ENCODE measurements at regions not wholly inside any gene's neighbourhood (a gene's known extent, or its start where the extent isn't known, plus 50 kb on each side); places are given as distances from the start of the nearest gene placed in this dataset.

DNA sequence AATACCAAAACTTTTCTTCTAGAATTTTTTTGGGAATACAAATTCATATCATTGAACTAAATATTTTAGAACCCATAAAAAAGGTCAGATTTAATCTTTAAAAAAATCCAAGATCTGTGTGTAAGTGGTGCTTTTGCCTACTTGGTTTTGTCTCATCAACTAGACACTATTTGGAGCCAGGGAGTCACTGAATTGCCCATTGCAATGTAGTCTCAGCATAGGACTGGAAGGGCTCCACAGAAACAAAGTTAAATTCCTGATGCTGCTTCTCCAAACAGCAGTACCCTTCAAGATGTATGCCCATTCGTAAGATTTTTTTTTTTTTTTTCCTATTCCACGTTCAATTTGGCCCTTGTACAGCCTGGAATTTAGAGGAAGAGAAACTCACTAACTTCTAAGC is 208.0 kb upstream of the MPDZ start:
- TF ChIP-seq, protein P1, sequence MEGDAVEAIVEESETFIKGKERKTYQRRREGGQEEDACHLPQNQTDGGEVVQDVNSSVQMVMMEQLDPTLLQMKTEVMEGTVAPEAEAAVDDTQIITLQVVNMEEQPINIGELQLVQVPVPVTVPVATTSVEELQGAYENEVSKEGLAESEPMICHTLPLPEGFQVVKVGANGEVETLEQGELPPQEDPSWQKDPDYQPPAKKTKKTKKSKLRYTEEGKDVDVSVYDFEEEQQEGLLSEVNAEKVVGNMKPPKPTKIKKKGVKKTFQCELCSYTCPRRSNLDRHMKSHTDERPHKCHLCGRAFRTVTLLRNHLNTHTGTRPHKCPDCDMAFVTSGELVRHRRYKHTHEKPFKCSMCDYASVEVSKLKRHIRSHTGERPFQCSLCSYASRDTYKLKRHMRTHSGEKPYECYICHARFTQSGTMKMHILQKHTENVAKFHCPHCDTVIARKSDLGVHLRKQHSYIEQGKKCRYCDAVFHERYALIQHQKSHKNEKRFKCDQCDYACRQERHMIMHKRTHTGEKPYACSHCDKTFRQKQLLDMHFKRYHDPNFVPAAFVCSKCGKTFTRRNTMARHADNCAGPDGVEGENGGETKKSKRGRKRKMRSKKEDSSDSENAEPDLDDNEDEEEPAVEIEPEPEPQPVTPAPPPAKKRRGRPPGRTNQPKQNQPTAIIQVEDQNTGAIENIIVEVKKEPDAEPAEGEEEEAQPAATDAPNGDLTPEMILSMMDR (IDR thresholded peaks at IDR 0.05 in 2 of 3, conservative IDR thresholded peaks at IDR 0.05 in 1 of 3; ENCODE audit: control insufficient read depth in 2 of 3, extremely low read depth in 1 of 3, insufficient read depth in 1 of 3, low read depth in 3 of 3, low read length in 3 of 3), result no peak
- TF ChIP-seq MXI1 (IDR thresholded peaks at IDR 0.05; ENCODE audit: low read depth, low read length), result no peak
- no peak for TF ChIP-seq RFX5 (IDR thresholded peaks at IDR 0.05; ENCODE audit: low read depth, low read length)
- TF ChIP-seq, protein P2, sequence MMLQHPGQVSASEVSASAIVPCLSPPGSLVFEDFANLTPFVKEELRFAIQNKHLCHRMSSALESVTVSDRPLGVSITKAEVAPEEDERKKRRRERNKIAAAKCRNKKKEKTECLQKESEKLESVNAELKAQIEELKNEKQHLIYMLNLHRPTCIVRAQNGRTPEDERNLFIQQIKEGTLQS (IDR thresholded peaks at IDR 0.05; ENCODE audit: borderline replicate concordance, extremely low read depth, low read depth, low read length), result no peak
- TF ChIP-seq RAD21 (IDR thresholded peaks at IDR 0.05; ENCODE audit: insufficient read depth, low read depth, low read length), result no peak
- TF ChIP-seq SPI1 (IDR thresholded peaks at IDR 0.05; ENCODE audit: borderline replicate concordance, insufficient read depth, low read depth, low read length), result no peak
- TF ChIP-seq, protein P3, sequence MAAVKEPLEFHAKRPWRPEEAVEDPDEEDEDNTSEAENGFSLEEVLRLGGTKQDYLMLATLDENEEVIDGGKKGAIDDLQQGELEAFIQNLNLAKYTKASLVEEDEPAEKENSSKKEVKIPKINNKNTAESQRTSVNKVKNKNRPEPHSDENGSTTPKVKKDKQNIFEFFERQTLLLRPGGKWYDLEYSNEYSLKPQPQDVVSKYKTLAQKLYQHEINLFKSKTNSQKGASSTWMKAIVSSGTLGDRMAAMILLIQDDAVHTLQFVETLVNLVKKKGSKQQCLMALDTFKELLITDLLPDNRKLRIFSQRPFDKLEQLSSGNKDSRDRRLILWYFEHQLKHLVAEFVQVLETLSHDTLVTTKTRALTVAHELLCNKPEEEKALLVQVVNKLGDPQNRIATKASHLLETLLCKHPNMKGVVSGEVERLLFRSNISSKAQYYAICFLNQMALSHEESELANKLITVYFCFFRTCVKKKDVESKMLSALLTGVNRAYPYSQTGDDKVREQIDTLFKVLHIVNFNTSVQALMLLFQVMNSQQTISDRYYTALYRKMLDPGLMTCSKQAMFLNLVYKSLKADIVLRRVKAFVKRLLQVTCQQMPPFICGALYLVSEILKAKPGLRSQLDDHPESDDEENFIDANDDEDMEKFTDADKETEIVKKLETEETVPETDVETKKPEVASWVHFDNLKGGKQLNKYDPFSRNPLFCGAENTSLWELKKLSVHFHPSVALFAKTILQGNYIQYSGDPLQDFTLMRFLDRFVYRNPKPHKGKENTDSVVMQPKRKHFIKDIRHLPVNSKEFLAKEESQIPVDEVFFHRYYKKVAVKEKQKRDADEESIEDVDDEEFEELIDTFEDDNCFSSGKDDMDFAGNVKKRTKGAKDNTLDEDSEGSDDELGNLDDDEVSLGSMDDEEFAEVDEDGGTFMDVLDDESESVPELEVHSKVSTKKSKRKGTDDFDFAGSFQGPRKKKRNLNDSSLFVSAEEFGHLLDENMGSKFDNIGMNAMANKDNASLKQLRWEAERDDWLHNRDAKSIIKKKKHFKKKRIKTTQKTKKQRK (IDR thresholded peaks at IDR 0.05; ENCODE audit: low read depth, low read length), result no peak
- TF ChIP-seq, protein P4, sequence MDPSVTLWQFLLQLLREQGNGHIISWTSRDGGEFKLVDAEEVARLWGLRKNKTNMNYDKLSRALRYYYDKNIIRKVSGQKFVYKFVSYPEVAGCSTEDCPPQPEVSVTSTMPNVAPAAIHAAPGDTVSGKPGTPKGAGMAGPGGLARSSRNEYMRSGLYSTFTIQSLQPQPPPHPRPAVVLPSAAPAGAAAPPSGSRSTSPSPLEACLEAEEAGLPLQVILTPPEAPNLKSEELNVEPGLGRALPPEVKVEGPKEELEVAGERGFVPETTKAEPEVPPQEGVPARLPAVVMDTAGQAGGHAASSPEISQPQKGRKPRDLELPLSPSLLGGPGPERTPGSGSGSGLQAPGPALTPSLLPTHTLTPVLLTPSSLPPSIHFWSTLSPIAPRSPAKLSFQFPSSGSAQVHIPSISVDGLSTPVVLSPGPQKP (IDR thresholded peaks at IDR 0.05; ENCODE audit: low read depth, low read length), result no peak
- TF ChIP-seq, protein P5, sequence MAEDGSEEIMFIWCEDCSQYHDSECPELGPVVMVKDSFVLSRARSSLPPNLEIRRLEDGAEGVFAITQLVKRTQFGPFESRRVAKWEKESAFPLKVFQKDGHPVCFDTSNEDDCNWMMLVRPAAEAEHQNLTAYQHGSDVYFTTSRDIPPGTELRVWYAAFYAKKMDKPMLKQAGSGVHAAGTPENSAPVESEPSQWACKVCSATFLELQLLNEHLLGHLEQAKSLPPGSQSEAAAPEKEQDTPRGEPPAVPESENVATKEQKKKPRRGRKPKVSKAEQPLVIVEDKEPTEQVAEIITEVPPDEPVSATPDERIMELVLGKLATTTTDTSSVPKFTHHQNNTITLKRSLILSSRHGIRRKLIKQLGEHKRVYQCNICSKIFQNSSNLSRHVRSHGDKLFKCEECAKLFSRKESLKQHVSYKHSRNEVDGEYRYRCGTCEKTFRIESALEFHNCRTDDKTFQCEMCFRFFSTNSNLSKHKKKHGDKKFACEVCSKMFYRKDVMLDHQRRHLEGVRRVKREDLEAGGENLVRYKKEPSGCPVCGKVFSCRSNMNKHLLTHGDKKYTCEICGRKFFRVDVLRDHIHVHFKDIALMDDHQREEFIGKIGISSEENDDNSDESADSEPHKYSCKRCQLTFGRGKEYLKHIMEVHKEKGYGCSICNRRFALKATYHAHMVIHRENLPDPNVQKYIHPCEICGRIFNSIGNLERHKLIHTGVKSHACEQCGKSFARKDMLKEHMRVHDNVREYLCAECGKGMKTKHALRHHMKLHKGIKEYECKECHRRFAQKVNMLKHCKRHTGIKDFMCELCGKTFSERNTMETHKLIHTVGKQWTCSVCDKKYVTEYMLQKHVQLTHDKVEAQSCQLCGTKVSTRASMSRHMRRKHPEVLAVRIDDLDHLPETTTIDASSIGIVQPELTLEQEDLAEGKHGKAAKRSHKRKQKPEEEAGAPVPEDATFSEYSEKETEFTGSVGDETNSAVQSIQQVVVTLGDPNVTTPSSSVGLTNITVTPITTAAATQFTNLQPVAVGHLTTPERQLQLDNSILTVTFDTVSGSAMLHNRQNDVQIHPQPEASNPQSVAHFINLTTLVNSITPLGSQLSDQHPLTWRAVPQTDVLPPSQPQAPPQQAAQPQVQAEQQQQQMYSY (CRISPR knock-in tag; IDR thresholded peaks at IDR 0.05), result no peak
- TF ChIP-seq, protein P6, sequence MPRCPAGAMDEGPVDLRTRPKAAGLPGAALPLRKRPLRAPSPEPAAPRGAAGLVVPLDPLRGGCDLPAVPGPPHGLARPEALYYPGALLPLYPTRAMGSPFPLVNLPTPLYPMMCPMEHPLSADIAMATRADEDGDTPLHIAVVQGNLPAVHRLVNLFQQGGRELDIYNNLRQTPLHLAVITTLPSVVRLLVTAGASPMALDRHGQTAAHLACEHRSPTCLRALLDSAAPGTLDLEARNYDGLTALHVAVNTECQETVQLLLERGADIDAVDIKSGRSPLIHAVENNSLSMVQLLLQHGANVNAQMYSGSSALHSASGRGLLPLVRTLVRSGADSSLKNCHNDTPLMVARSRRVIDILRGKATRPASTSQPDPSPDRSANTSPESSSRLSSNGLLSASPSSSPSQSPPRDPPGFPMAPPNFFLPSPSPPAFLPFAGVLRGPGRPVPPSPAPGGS (IDR thresholded peaks at IDR 0.05; ENCODE audit: borderline replicate concordance, insufficient read depth, low read depth, low read length, poor library complexity, severe bottlenecking), result no peak
- no peak for TF ChIP-seq ETV6 (conservative IDR thresholded peaks at IDR 0.05 in 1 of 2, IDR thresholded peaks at IDR 0.05 in 1 of 2; ENCODE audit: borderline replicate concordance in 1 of 2, low read depth in 1 of 2)
- no peak for TF ChIP-seq SUZ12 (IDR thresholded peaks at IDR 0.05; ENCODE audit: unreplicated experiment)
- no peak for TF ChIP-seq ZNF384 (IDR thresholded peaks at IDR 0.05; ENCODE audit: borderline replicate concordance, low read depth, low read length)
- TF ChIP-seq POLR2A (IDR thresholded peaks at IDR 0.05; ENCODE audit: low read depth, low read length), result no peak
